NCI-H510A treated with DMSO at 0.1 percent for 48 hours (cell line): ENCODE measurements at regions not wholly inside any gene's neighbourhood (a gene's known extent, or its start where the extent isn't known, plus 50 kb on each side); places are given as distances from the start of the nearest gene placed in this dataset.
"Not testable (repeated sequence)": the region's sequence is repeated elsewhere in the genome, so short reads cannot be mapped to it uniquely, and the experiment has no call there.

Experiments
- DNase-seq: peaks from one replicate; lab custom pipeline; 2025; lab: John Stamatoyannopoulos, UW

GRCh38 chr4:169894767-169895166, 131.4 kb downstream of the MFAP3L start:
- DNase-seq, result not testable (repeated sequence)

GRCh38 chr4:169885893-169886292, 128.1 kb upstream of the HPF1 start:
- no peak for DNase-seq

GRCh38 chr4:169881769-169882168, 124.0 kb upstream of the HPF1 start:
- no peak for DNase-seq

- DNase-seq, result no peak
Measured at GRCh38 chr4:169870507-169870906, 112.8 kb upstream of the HPF1 start.

GRCh38 chr4:169869490-169869889, 111.7 kb upstream of the HPF1 start:
- no peak for DNase-seq

- peak; percentile 17 for DNase-seq
Measured at GRCh38 chr4:169861593-169861992, 103.8 kb upstream of the HPF1 start.

- no peak for DNase-seq
Measured at GRCh38 chr4:169859366-169860216, 101.8 kb upstream of the HPF1 start.

GRCh38 chr4:169854090-169854489, 96.3 kb upstream of the HPF1 start:
- no peak for DNase-seq

GRCh38 chr4:169852481-169852880, 94.7 kb upstream of the HPF1 start:
- no peak for DNase-seq

- DNase-seq, result no peak
Measured at GRCh38 chr4:169851750-169852149, 94.0 kb upstream of the HPF1 start.

GRCh38 chr4:169849456-169849855, 91.7 kb upstream of the HPF1 start:
- DNase-seq, result no peak

- DNase-seq, result no peak
Measured at GRCh38 chr4:169848018-169848417, 90.3 kb upstream of the HPF1 start.

GRCh38 chr4:169847171-169847570, 89.4 kb upstream of the HPF1 start:
- DNase-seq, result no peak

GRCh38 chr4:169846396-169846795, 88.7 kb upstream of the HPF1 start:
- no peak for DNase-seq

- no peak for DNase-seq
Measured at GRCh38 chr4:169841776-169842175, 84.0 kb upstream of the HPF1 start.

- no peak for DNase-seq
Measured at GRCh38 chr4:169840554-169840953, 82.8 kb upstream of the HPF1 start.

- DNase-seq, result not testable (repeated sequence)
Measured at GRCh38 chr4:169828329-169828728, 70.6 kb upstream of the HPF1 start.

- DNase-seq, result no peak
Measured at GRCh38 chr4:169826634-169827187, 69.0 kb upstream of the HPF1 start.

GRCh38 chr4:169823685-169824084, 65.9 kb upstream of the HPF1 start:
- DNase-seq, result no peak

- DNase-seq, result no peak
Measured at GRCh38 chr4:169821402-169821801, 63.7 kb upstream of the HPF1 start.

GRCh38 chr4:169818063-169818679, 60.4 kb upstream of the HPF1 start:
- DNase-seq, result no peak

GRCh38 chr4:169815606-169816005, 57.9 kb upstream of the HPF1 start:
- no peak for DNase-seq

GRCh38 chr4:169811476-169811875, 53.7 kb upstream of the HPF1 start:
- DNase-seq, result no peak
